A204.1 (cell line): ENCODE measurements at regions not wholly inside any gene's neighbourhood (a gene's known extent, or its start where the extent isn't known, plus 50 kb on each side); places are given as distances from the start of the nearest gene placed in this dataset.

Experiments
- FAIRE-seq: peaks from 2 replicates; lab custom pipeline; 2012; peaks lifted over from hg19 to GRCh38; lab: Jason Lieb, UNC

GRCh38 chr3:1828519-1828918, 270.1 kb upstream of the CNTN4 start:
- FAIRE-seq = no peak

GRCh38 chr3:1830851-1831250, 267.8 kb upstream of the CNTN4 start:
- FAIRE-seq = no peak

- no peak for FAIRE-seq
Observed at GRCh38 chr3:1832395-1832794, 266.3 kb upstream of the CNTN4 start.

GRCh38 chr3:1843111-1843510, 255.6 kb upstream of the CNTN4 start:
- FAIRE-seq = no peak

GRCh38 chr3:1847571-1847970, 251.1 kb upstream of the CNTN4 start:
- no peak for FAIRE-seq

GRCh38 chr3:1848935-1849334, 249.7 kb upstream of the CNTN4 start:
- no peak for FAIRE-seq

- FAIRE-seq = no peak
Observed at GRCh38 chr3:1852950-1853349, 245.7 kb upstream of the CNTN4 start.

- FAIRE-seq = no peak
Observed at GRCh38 chr3:1855841-1856240, 242.8 kb upstream of the CNTN4 start.

- no peak for FAIRE-seq
Observed at GRCh38 chr3:1870738-1871137, 227.9 kb upstream of the CNTN4 start.

- FAIRE-seq = no peak
Observed at GRCh38 chr3:1883534-1883933, 215.1 kb upstream of the CNTN4 start.

- FAIRE-seq = no peak
Observed at GRCh38 chr3:1892459-1892858, 206.2 kb upstream of the CNTN4 start.

- FAIRE-seq = no peak
Observed at GRCh38 chr3:1902416-1902815, 196.2 kb upstream of the CNTN4 start.

- FAIRE-seq = no peak
Observed at GRCh38 chr3:1903111-1903510, 195.6 kb upstream of the CNTN4 start.

- no peak for FAIRE-seq
Observed at GRCh38 chr3:1907911-1908310, 190.8 kb upstream of the CNTN4 start.

- FAIRE-seq = no peak
Observed at GRCh38 chr3:1908651-1909445, 189.8 kb upstream of the CNTN4 start.

- FAIRE-seq = no peak
Observed at GRCh38 chr3:1910322-1910721, 188.3 kb upstream of the CNTN4 start.

GRCh38 chr3:1929788-1930414, 168.8 kb upstream of the CNTN4 start:
- no peak for FAIRE-seq

- no peak for FAIRE-seq
Observed at GRCh38 chr3:1938975-1939374, 159.7 kb upstream of the CNTN4 start.

- FAIRE-seq = no peak
Observed at GRCh38 chr3:1942781-1943180, 155.9 kb upstream of the CNTN4 start.

GRCh38 chr3:1943395-1944118, 155.1 kb upstream of the CNTN4 start:
- no peak for FAIRE-seq

- no peak for FAIRE-seq
Observed at GRCh38 chr3:1945698-1946097, 153.0 kb upstream of the CNTN4 start.

GRCh38 chr3:1953536-1953935, 145.1 kb upstream of the CNTN4 start:
- FAIRE-seq = no peak

- FAIRE-seq = no peak
Observed at GRCh38 chr3:1954632-1955031, 144.0 kb upstream of the CNTN4 start.
